ENCODE measurements at regions not wholly inside any gene's neighbourhood (a gene's known extent, or its start where the extent isn't known, plus 50 kb on each side); places are given as distances from the start of the nearest gene placed in this dataset.
"Not testable (repeated sequence)": the region's sequence is repeated elsewhere in the genome, so short reads cannot be mapped to it uniquely, and the experiment has no call there.

DNA sequence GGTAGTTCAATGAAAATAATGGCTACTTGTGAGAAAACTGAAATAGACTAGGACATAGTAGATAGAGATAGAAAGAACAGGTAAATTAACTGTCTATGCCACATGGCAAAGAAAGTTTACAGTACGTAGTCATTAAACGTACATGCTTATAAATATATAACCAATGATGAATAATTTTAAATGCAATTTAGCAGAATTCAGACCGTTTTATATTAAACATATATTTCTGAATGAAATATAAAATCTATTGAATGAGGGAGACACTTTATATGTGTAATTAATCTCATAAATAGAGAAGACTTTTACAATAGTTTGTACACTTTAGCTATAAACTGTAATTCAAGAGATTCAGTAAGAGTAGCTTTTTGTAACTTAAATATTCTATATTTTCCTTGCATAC lies 124.4 kb upstream of the VPREB1 start:
- no peak for DNase-seq (ENCODE audit: low spot score)

DNA sequence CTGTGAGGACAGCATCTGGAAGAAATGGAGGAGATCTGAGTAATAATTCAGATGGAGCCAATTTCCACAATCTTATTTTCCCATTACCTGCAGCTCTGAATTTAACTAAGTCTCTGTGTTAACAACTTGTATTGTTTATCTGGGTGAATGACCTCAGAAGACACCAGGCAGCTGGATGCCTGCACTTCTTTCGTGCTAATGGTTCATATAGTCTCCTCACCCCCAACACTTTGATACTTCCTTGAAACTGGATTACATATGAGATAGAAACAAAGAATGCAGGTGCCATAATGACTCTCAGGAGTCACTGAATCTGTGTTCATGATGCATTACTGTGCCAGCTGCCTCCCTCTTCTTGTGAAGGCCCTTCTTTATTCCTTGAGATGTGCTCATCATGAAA lies 125.6 kb upstream of the VPREB1 start:
- DNase-seq (ENCODE audit: low spot score) = no peak

DNA sequence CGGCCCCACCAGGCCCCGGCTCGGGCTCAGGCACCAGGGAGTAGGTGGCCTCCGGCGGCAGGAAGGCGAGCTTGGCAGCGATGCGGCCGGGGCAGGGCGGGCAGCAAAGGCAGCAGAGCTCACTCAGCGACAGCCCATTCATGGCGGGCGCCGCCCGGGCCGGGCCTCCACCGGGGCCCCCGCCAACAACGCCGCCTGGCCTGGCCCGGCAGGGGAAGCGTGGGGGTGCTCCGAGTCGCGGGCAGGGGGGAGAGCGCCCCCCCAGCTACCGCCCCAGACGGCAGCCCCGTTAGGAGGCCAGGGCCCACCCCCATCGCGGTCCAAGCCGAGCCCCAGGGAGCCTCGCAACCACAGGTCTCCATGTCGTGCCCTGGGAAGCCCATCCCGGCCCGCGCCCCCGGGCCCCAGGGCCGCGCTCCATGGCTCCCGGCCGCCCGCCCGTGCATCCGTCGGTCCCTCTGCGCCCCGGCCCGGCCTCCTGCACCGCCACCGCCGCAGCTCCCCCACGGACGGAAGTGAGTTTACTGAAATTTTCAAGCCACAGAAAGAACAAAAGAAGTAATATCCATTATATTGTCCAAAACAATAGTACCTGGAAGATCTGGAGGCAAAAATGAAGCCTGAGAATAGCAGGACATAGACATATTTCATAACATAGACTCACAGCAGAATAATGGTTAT lies 126.6 kb upstream of the VPREB1 start:
- not testable (repeated sequence) for DNase-seq (ENCODE audit: low spot score)

DNA sequence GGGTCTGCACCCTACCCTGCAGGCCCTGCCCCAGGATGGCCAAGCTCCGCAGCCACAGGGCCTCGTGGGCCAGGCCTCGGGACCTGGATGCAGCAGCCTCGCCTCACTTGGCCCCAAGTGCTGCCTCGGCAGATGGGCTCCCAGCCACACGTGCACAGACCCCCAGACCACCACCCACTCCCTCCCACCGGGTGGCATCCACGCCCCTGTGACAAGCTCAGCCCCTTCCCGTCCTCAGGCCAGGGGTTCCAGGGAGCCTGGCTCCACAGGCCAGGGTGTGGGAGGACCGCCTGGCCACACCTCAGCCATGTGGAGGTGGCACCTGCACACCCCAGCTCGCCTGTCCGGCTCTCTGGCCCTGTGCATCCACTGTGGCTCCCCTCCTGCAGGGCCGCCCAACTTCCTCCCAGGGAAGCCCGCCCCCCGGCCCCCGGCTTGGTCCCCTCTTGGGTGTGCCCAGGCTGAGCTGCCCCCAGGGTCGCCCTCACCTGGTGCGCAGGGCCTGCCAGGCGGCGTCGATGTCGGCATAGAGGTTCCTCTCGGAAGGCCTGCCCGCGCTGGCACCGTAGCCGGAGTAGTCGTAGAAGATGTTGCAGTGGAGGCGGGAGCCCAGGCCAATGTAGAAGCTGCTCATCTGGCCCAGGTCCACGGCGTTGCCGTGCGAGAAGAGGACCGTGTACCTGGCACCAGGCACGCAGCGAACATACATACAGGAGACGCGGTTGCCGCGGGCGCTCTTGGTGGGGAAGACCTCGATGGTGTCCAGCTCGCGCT lies 127.4 kb upstream of the VPREB1 start:
- not testable (repeated sequence) for DNase-seq (ENCODE audit: low spot score)

DNA sequence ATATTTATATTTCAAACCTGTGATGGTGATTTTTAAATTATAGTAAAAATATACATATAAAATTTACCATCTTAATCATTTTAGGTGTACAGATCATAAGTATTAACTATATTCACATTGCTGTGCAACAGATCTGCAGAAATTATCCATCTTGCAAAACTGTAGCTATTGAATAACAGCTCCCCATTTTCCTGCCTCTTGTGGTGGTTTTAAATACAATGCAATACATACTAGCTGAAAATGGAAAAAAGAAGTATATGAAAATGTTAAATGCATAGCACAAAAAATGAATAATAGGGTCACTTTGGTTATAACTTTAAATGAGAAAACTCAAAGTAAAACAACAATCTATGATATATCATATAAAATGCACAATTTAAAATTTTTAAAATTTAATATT lies 130.9 kb upstream of the VPREB1 start:
- DNase-seq (ENCODE audit: low spot score) = no peak

DNA sequence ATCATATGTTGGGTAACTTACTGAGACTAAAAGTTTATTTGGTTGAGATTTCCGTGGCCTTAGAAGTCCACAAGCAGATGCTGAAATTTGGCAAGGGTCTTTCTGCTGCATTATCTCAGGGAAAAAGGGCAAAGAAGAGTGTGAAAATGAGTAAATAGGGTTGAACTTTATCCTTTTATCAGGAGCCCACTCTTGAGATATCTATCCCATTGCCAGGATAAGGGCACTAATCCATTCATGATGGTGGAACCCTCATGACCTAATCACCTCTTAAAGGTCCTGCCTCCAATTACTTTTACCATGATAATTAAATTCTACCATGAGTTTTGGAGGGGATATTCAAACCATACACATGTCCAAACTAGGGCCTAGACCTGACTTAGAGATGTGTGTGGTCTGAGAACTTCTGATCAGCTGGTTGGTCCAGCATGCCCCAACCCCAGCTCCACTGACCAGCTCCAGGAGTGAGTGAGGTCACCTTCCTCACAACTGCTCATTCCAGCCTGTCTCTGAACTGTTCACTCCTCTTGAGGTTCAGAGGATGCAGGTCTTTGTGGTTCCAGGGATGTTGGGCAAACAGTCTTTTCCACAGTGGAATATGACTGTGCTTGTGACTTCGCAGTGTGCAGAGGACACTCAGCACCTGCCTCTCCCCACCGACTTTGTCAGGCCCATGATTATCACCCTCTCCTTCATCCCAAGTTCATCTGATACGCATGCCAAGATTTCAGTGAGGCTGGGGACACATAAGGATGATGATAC lies 130.1 kb upstream of the TOP3B start:
- no peak for DNase-seq (ENCODE audit: low spot score)

DNA sequence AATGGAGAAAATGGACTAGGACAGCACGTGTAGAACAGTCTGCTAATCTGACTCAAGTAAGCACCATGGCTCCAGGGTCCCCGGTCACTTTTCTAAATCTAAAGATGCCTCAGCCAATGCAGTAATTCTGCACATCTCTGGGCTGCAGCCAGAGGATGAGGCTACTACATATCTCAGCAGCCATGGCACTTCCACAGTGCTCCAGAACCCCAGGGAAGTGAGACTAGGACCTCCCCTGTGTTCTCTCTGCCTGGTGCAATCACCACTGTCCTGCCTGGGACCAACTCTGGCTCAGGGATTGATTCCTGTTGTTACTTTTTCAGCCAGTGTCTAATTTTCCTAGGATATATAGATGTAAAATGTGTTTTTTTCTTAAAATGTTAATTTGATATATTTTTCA lies 129.4 kb upstream of the TOP3B start:
- DNase-seq (ENCODE audit: low spot score) = no peak

DNA sequence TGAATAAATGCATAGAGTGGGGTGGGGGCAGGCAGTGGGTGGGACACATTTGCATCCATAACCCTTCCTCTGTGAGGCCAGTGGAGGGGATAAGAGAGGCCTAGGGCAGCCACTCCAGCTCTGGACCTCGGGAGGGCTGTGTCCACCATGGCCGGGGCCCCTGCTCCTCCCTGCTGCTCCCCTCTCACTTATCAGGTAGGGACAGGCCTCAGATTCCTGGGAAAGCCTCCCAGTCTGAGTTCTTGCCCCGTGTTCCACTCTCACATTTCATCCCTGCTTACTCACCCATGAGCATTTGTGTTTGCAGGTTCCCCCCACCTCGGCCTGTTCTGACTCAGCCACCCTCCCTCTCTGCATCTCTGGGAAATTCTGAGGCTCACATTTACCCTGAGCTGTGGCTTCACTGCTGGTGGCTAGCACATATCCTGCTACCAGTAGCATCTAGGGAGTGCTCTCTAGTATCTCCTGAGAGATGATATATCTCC lies 128.7 kb upstream of the TOP3B start:
- DNase-seq (ENCODE audit: low spot score) = no peak

DNA sequence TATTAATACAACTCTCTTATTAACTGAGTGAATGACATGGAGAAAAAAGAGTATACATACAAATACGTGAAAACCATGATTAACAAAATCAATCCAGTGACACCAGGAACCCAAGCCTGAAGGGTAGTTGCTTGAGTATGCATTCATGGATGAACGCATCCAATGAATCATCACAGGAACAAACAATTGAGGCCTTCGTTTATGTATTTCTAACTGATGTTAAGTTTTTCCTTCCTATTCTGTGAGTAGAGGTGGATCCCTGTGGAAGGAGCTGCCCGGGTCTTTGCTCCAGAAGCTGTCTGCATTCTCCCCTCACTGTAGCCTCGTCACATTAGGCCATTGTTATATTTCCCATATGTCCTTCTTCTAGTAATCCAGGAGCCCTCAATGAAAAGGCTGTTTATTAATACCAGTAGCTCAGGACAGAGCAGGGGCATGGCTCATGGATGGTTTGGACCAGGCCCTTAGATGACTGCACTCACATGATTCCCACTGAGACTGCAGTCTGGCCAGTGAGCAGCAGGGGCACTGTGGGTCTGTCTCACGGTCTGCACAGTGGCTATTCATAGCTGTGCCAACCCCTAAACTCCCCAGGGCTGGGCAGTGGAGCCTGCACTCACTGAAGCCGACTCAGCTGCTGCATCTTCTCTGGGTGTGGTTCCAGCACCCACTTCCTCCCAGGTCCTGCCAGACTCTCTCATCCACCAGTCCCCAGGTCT lies 128.1 kb upstream of the TOP3B start:
- peak; percentile 73 for DNase-seq (ENCODE audit: low spot score)

DNA sequence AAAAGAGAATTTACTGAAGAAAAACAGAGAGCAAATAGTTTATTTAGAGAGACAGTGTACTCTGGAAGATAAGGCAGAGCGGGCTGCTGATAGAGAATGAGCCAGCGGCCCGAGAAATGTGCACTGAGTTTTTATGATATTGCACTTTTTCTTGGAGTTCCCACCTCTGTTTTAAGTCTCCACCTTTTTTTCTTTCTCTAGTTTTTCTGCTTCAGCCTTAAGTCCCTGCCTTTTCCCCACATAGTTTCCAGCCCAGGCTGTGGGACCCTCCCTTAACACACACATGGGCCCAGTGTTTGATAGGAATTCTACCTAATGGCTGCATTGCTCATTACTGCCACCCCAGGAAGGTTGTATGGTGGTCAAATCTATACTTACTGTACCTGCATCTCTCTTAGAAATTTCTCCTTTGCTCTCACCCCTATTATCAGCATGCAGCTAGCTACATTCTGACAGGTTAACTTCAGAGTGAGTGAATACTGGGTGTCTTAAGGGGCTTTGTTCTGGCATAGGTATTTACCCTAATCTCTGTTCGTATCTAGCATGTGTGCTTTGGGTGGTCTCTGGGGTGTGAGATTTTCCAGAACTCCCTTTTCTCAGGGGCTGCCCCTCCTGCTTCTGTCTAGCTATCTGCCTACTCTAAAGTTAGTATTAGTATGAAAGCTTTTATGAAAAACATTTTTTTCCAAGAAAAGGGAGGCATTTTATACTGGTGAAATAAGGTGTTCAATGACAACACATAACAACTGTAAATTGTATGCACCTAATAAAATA lies 127.3 kb upstream of the TOP3B start:
- no peak for DNase-seq (ENCODE audit: low spot score)

DNA sequence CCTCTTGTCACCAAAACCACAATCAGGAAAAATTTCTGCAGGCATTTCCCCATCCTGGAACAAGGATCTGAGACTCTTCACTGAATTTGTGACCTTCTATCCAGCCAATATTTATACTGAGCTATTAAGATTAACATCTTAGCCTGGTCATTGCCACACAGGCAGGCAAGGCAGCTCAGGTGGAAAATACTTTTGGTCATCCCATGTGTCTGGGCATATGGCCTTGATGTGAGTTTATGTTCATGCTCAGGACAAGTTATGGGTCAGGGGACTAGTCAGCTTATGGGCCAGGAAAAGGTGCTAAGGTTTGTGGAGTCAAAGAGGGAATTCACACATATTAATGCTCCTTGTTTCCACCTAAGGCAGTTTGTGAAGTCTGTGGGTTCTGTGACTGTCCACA lies 124.3 kb upstream of the TOP3B start:
- no peak for DNase-seq (ENCODE audit: low spot score)

DNA sequence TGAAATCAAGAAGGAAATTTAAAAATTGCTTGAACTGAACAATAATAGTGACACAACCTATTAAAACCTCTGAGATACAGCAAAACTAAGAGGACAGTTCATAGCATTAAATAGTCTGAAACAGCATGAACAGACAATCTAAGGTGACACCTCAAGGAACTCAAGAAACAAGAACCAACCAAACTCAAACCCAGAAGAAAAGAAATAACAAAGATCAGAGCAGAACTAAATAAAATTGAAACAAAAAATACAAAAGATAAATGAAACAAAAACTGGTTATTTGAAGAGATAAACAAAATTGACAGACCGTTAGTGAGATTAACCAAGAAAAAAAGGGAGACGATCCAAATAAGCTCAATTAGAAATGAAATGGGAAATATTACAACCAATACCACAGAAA lies 122.8 kb upstream of the TOP3B start:
- no peak for DNase-seq (ENCODE audit: low spot score)

DNA sequence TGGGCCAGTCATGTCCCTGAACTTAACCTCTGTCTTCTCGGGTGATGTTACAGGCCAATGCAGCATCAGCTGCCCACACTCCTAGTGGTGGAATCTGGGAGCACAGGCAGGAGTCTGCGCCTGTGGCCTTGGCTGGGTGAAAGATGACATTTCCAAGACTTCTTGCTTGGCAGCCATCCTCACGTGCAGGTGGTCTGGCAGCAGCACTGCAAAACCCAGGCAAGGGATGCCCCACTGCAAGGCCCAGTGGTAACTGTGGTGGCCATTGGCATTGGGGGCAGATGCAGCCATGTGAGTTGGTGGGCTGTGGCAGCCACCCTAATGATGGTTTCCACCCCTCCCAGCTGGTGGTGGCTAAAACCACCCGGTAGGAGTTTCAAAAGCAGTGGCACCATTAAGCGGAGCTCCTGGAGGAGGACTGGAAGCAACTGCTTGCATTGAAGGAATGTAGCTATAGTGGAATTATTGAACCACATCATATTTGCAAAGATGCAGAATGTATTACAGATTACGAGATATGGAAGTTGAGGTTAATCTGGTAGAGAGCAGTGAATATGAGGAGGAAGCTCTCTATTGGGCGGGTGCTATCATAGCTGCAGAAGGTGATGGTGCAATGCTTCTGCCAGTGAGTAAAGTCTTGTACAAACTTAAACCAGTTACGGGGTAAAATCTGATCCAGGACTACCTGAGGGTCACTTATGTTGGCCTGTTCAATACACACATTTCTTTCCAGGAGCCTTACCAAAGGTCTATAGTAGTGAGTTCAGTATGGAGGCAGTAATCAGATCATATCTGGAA lies 120.7 kb upstream of the TOP3B start:
- peak; percentile 65 for DNase-seq (ENCODE audit: low spot score)

DNA sequence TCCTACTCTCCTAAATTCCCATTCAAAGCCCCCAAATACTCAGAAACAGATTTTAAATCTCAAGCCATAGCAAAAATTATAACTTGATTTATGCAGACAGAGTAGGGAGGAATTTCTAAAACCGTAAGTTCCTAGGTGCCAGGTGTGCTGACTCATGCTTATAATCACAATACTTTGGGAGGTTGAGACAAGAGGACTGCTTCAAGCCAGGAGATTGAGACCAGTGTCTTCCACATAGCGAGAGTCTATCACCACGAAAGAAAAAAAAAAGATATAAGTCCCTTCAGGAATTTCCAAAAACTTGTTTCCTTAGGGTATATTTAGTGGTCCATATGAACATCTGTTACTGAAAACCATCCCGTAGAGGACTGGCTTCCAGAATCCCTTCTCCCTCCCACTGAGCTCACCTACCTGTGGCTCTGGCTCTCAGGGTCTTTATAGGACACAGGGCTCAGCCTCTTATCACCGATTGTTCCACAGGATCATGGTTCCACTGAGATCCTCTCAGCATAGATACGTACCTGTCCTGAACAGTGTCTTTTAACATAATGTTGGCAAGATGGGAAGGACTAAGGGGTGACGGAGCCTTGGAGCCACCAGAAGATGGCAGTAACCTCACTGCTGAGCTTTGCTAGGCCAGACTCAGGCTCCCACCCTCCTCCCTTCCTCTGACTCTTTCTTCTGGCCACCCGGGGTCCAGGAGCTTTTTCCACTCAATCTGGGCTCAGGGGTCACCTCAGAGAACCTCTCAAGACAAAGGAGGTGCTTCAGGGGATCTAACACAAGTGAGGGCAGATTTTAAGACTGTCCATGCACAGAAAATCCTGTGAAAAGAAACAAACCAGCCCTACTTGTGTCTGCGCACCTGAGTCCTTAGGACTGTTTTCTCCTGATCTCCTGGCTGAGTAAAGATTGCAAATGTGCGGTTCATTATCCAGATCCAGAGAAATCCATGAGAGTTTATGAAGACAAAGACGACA lies 117.5 kb upstream of the TOP3B start:
- DNase-seq (ENCODE audit: low spot score) = no peak

DNA sequence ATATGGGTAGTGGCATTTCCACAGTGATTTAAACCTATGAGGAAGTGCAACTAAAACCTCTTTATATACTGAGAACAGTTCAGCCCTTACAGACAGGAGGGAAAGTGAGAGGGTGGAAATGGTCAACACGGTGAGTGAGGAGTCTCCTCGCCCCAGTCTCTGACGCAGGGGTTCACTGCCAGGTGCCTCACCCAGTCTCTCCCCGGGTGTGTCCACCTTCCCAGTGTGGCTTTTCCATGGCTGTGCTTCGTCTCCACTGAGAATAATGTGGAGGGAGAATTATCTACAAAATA lies 116.6 kb upstream of the TOP3B start:
- DNase-seq (ENCODE audit: low spot score) = no peak

DNA sequence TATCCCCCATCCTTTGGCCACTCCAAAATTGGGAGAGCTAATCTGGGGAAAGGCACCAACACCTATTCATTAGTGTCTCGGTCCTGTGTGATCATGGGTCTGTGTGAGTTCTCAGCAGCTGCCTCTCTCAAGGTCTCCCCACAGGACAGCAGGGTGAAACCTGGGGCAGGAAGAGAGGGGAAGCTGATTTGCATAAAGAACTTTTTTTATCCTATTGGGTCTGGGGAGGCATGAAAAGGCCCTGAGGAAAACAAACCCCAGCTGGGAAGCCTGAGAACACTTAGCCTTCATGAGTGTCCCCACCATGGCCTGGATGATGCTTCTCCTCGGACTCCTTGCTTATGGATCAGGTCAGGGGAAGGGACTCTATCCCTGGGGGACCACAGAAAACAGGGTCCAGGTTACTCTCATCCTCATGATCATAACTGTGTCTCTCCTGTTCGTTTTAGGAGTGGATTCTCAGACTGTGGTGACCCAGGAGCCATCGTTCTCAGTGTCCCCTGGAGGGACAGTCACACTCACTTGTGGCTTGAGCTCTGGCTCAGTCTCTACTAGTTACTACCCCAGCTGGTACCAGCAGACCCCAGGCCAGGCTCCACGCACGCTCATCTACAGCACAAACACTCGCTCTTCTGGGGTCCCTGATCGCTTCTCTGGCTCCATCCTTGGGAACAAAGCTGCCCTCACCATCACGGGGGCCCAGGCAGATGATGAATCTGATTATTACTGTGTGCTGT lies 116.0 kb upstream of the TOP3B start:
- DNase-seq (ENCODE audit: low spot score) = no peak

DNA sequence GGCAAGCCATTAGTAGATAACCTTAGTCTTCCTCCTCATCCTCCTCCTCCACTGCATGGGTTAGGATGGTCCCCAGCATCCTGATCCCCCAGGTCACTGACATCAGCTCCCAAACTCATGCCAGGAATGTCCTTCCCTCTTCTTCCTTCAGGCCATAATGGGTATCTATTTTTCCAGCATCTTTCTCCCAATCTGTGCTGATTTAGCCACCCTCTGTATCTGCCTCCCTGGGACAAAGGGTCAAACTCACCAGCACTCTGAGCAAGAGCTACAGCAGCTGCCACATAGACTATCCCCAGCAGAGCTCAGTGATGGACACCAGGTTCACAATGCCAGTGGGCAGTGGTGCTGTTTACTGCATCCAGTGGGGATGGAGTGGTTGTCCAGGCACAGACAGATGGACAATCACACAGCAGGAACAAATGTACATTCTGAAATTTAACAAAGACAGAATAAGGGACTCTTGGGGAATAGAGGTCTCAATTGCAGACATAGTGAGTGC lies 115.2 kb upstream of the TOP3B start:
- no peak for DNase-seq (ENCODE audit: low spot score)

DNA sequence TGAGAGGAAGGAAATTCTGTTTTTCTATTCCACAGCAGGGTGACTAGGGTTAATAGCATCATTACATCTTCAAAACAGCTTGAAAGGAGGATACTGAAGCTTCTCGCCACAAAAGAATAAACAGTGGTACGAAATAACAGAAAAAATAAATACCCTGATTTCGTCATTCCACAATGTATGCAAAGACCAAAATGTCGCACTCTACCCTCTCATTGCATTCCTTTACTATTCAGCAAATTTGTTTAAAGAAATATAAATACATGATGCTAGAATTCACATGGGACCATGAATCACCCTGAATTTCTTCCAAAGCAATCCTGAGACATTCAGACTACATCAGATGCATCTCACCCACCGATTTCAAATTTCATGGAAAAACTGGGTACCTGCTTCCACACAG lies 112.3 kb upstream of the TOP3B start:
- DNase-seq (ENCODE audit: low spot score) = no peak

DNA sequence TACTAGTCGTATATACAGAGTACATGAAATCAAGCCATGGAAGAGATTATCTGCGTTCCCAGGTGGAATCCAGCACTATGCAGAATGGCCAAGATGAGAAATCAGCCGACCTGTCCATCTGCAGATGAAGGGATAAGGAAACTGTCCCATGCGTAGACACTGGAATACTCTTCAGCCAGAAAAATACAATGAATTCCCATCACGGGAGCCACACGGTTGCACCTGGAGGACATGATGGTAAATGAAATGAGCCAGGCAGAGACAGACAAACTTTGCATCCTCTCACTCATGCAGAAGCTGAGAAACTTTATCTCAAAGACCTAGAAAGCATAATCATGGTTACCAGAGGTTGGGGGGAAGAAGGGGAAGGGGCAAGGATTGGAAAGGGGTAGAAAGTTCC lies 111.9 kb upstream of the TOP3B start:
- no peak for DNase-seq (ENCODE audit: low spot score)

Data from iPS-NIHi11 (cell line).